NB4 (cell line): ENCODE measurements at regions not wholly inside any gene's neighbourhood (a gene's known extent, or its start where the extent isn't known, plus 50 kb on each side); places are given as distances from the start of the nearest gene placed in this dataset.
"Not testable (repeated sequence)": the region's sequence is repeated elsewhere in the genome, so short reads cannot be mapped to it uniquely, and the experiment has no call there.

Experiments used
- DNase-seq: peaks from one replicate; pipeline ENCODE4 v3.0.0; 2010; ENCODE audit warnings: low read depth
- H3K4me3 ChIP-seq: one replicate; pipeline ENCODE4 v1.5.1; 2011; ENCODE audit warnings: mild to moderate bottlenecking, low read depth, low read length, moderate library complexity
- CTCF ChIP-seq: IDR thresholded peaks from one replicate; pipeline ENCODE4 v1.5.1; 2012; ENCODE audit warnings: low read depth, low read length
- MAX ChIP-seq: IDR thresholded peaks from 2 replicates; pipeline ENCODE4 v1.6.1; 2011; ENCODE audit warnings: low read depth, low read length
- MYC ChIP-seq: IDR thresholded peaks from 2 replicates; pipeline ENCODE4 v1.6.1; 2011; ENCODE audit warnings: low read depth, low read length
- POLR2A ChIP-seq: IDR thresholded peaks from 2 replicates; pipeline ENCODE4 v1.6.1; 2011; ENCODE audit warnings: mild to moderate bottlenecking; ENCODE audit not compliant: insufficient read length; ENCODE audit errors: extremely low read depth

- DNase-seq, result no peak
- H3K4me3 ChIP-seq, result no peak overlapping the region
- TF ChIP-seq MYC (no peak), CTCF (no peak), POLR2A (no peak), MAX (no peak)
Observed at GRCh38 chrX:109902665-109903064, 100.2 kb upstream of the TMEM164 start.

GRCh38 chrX:109911046-109911445 lies 91.9 kb upstream of the TMEM164 start:
- DNase-seq, result no peak

DNA sequence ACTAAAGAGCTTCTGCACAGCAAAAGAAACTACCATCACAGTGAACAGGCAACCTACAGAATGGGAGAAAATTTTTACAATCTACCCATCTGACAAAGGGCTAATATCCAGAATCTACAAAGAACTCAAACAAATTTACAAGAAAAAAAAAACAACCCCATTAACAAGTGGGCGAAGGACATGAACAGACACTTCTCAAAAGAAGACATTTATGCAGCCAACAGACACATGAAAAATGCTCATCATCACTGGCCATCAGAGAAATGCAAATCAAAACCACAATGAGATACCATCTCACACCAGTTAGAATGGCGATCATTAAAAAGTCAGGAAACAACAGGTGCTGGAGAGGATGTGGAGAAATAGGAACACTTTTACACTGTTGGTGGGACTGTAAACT lies 89.9 kb upstream of the TMEM164 start:
- not testable (repeated sequence) for DNase-seq, H3K4me3 ChIP-seq

More at GRCh38 chrX:109911046-109911445, 91.9 kb upstream of the TMEM164 start:
- peak; percentile 7 for TF ChIP-seq CTCF
- no peak for TF ChIP-seq MYC
- H3K4me3 ChIP-seq, result no peak overlapping the region

- no peak for DNase-seq
- no peak overlapping the region for H3K4me3 ChIP-seq
- TF ChIP-seq MAX, result no peak
Observed at GRCh38 chrX:109914114-109914849, 88.6 kb upstream of the TMEM164 start.

GRCh38 chrX:109918753-109919152 lies 84.2 kb upstream of the TMEM164 start:
- TF ChIP-seq MYC, result no peak
- no peak for TF ChIP-seq POLR2A
- TF ChIP-seq CTCF, result no peak
- TF ChIP-seq MAX, result no peak
- DNase-seq, result no peak

GRCh38 chrX:109920325-109920724 lies 82.6 kb upstream of the TMEM164 start:
- TF ChIP-seq POLR2A, result no peak
- TF ChIP-seq MYC, result no peak
- TF ChIP-seq CTCF, result no peak
- TF ChIP-seq MAX, result no peak
- no peak for DNase-seq
- no peak overlapping the region for H3K4me3 ChIP-seq

More at GRCh38 chrX:109918753-109919152, 84.2 kb upstream of the TMEM164 start:
- H3K4me3 ChIP-seq, result no peak overlapping the region

DNA sequence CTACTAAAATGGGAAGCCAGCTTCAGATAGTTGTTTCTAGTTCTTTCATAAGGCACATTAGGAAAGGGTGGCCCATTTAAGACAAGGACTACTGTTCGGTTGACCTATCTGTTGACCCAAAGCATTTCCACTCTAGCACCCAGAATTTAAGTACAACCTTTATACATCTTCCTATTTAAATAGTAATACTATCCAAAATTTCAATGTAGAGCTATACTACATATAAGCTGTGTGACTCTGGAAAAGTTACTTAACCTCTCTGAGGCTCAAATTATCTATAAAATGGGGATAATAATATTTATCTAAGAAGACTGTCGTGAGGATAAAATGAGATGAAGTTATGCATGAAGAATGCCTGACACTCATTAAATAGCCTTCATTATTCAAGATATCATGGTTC lies 82.0 kb upstream of the TMEM164 start:
- TF ChIP-seq MAX (no peak), POLR2A (no peak), CTCF (no peak), MYC (no peak)

More for the DNA sequence above, 82.0 kb upstream of the TMEM164 start:
- no peak overlapping the region for H3K4me3 ChIP-seq
- DNase-seq, result no peak
